Left ventricle myocardium superior (tissue), 1 donor: ENCODE measurements at regions not wholly inside any gene's neighbourhood (a gene's known extent, or its start where the extent isn't known, plus 50 kb on each side); places are given as distances from the start of the nearest gene placed in this dataset.

Source experiments
- ATAC-seq: fragments of 200-7000 bp; cut with Tn5 transposase; one replicate; pipeline ENCODE4 v1.9.1; 2020; ENCODE audit warnings: mild to moderate bottlenecking, moderate library complexity
- DNase-seq: peaks from one replicate; pipeline ENCODE4 v3.0.0-alpha.2; 2020
- intact Hi-C: fragments of 100-400 bp; cut with micrococcal nuclease; formaldehyde crosslinking; loops from one replicate; pipeline ENCODE4 v1.11.0; 2022
- donor health status: DM: no; HTN: yes; CAD: no; lungs with severe emphysema.

- no peak for DNase-seq
- intact Hi-C loops = no loop called here
- no peak for ATAC-seq
Measured at GRCh38 chr3:86624192-86624591, 366.8 kb downstream of the VGLL3 start.

GRCh38 chr3:86618706-86619105 lies 372.2 kb downstream of the VGLL3 start:
- DNase-seq = no peak
- ATAC-seq = no peak

GRCh38 chr3:86605166-86605565 lies 385.8 kb downstream of the VGLL3 start:
- intact Hi-C loops = no loop called here
- ATAC-seq (no peak), DNase-seq (no peak)

More at GRCh38 chr3:86618706-86619105, 372.2 kb downstream of the VGLL3 start:
- intact Hi-C loops = no loop called here

GRCh38 chr3:86595696-86596095 lies 395.3 kb downstream of the VGLL3 start:
- ATAC-seq (no peak), DNase-seq (no peak)
- intact Hi-C loops = no loop called here

- ATAC-seq (no peak), DNase-seq (no peak)
- intact Hi-C loops = no loop called here
Measured at GRCh38 chr3:86594838-86595237, 396.1 kb downstream of the VGLL3 start.

DNA sequence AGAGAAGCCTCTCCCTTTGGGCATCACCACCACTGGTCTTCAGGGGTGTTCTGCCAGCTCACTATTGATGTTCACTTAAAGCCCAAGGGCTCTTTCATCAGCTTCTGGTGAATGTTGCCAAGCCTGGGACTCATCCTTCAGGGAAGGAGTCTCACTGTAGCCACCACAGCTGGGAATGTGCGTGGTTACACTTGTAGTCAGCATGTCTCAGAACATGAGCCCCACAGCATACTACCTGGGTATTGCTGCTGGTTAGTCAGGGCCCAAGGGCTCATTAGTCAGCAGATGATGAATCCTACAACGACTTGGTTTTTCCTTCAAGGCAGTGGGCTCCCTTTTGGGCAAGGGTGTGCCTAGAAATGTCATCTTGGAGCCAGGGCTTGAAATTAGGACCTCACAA lies 412.9 kb downstream of the VGLL3 start:
- ATAC-seq = no peak
- no peak for DNase-seq
- intact Hi-C loops = no loop called here

DNA sequence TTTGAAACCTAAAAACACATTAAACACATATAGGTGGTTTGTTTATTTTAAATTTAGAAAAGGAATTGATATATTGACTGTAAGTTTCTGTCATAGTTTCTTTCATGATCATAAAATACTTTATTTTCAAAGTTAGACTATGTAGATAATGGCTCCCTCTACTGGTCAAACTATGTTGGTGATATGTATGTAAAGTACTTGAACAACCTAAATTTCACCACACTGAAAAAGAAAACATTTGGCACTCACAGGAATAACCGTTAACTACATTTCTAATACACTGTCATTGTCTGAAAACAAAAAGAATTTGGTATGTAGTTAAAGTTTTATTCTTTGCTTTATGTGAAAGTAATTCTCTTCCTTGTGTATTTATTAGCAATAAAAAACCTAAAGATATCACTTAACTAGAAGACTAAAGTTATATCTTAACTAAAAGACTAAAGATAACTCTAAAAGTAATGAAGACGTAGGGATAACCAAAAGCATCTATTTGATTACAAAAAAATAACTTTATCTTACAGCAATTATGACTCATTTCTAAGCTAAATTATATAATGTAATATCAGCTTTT lies 427.5 kb downstream of the VGLL3 start:
- intact Hi-C loops = no loop called here
- no peak for DNase-seq
- no peak for ATAC-seq

DNA sequence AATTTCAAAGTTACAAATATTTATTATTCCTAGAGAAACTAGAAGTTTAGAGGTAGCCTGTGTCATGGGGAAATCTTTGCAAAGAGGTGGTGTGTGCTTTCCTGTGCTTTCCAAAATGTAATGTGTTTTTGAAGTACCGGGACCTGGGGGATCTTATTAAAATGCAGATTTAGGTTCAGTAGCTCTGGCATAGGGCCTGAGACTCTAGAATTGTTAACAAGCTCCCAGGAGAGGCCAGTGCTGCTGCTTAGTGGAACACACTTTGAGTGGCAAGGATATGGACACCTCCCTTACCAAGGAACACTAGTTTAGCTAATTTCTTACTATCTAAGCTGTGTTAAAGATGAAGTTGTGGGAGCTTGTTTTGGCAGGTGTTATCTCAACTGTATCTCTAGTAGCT lies 428.9 kb downstream of the VGLL3 start:
- DNase-seq = no peak
- intact Hi-C loops = no loop called here
- ATAC-seq = no peak

- intact Hi-C loops = no loop called here
- DNase-seq (no peak), ATAC-seq (no peak)
Measured at GRCh38 chr3:86561215-86561614, 429.7 kb downstream of the VGLL3 start.

GRCh38 chr3:86554383-86554782 lies 436.6 kb downstream of the VGLL3 start:
- DNase-seq = no peak
- intact Hi-C loops = loop anchor here (10.0 kb wide), 1 partner anchor 470 kb away; no protein-coding TSS in a partner anchor
- no peak for ATAC-seq

DNA sequence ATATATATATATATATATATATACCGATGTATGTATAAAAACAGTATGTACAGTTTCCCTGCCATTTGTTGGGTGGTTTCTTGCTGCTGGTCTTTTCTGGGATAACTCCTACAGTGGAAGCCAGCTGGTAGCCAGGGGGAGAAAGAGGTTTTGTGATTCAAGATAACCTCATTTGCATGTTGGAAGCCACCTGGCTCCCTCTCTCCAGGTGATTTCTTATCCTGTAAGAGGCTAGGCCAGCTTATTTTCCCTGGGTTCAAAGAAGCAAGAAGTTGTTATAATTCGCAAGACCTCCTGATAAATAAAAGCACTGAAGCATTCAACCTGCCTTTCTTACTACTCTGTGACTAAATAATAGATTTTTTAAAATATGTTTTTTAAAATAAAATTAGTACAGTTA lies 443.3 kb downstream of the VGLL3 start:
- ATAC-seq (no peak), DNase-seq (no peak)
- intact Hi-C loops = no loop called here

DNA sequence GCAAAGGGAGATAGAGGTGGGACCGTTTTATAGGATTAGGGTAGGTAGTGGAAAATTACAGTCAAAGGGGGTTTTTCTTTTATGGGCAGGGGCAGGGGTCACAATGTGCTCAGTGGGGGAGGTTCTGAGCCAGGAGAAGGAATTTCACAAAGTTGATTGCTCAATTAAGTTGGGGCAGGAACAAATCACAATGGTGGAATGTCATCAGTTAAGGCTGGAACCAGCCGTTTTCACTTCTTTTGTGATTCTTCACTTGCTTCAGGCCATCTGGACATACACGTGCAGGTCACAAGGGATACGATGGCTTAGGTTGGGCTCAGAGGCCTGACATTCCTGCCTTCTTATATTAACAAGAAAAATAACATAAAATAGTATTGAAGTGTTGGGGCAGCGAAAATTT lies 453.8 kb downstream of the VGLL3 start:
- no peak for DNase-seq
- no peak for ATAC-seq
- intact Hi-C loops = no loop called here

- DNase-seq (no peak), ATAC-seq (no peak)
- intact Hi-C loops = no loop called here
Measured at GRCh38 chr3:86519819-86520218, 471.1 kb downstream of the VGLL3 start.

DNA sequence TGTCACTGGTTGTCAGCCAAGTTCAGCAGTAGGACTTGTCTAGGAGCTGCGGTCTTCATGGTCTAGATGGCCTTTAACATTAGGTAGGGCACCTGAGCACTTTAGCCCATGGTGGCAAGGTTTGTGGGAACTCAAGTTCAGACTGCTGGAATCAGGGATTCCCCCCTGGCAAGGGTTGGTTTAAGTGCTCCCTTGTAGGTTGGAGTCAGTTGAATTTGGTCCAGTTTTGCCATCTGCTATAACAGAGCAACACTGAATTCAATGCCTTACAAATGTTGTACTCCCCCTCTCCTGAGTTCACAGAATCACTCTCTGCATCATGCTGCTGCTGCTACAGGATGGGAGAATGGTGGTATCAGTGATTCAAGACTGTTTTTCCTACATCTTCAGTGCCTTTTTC lies 509.3 kb downstream of the VGLL3 start:
- no peak for DNase-seq
- intact Hi-C loops = no loop called here
- ATAC-seq = no peak

- ATAC-seq = no peak
- DNase-seq = no peak
- intact Hi-C loops = no loop called here
Measured at GRCh38 chr3:86481031-86481430, 509.9 kb downstream of the VGLL3 start.

DNA sequence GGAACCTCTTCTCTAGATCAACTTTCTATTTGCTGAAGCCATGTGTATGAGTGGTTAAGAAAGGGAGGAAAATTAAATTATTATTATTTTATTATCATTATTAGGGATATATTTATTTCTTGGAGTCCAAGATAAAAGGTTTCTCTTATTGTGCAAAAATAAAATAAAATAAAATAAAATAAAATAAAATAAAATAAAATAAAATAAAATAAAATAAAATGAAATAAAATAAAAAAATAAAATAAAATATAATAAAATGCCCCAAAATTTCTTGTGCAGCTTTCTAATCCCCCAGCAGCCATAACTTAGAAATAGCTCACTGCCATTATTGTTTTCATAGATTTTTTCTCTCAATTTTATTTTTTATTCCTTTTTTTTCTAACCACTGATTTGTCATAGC lies 526.8 kb downstream of the VGLL3 start:
- ATAC-seq (no peak), DNase-seq (no peak)
- intact Hi-C loops = no loop called here

- DNase-seq = no peak
- intact Hi-C loops = no loop called here
- no peak for ATAC-seq
Measured at GRCh38 chr3:86451749-86452148, 539.2 kb downstream of the VGLL3 start.

- no peak for ATAC-seq
- intact Hi-C loops = no loop called here
- DNase-seq = no peak
Measured at GRCh38 chr3:86438544-86438943, 552.4 kb downstream of the VGLL3 start.

DNA sequence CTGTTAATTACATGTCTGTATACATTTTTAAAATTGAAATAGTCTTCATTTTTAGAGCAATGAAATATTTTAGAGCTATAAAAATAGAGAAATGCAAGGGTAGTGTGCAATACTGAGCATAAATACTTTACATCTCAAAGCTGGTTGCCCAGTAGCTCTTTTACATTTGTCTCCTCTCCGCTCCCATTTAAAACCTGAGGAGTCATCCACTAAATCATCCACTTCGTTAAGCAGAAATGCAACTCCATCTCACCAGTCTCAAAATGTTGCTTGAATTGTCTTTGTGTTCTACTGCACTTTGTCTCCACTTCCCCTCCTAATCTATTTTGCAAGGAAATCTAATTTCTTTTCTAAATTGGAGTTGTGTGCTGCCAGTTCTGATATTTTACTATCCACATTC lies 563.6 kb downstream of the VGLL3 start:
- DNase-seq (no peak), ATAC-seq (no peak)
- intact Hi-C loops = no loop called here

GRCh38 chr3:86420990-86421739 lies 569.8 kb downstream of the VGLL3 start:
- no peak for DNase-seq
- intact Hi-C loops = no loop called here
- ATAC-seq = no peak

- intact Hi-C loops = no loop called here
- no peak for DNase-seq
- ATAC-seq = no peak
Measured at GRCh38 chr3:86418861-86419260, 572.1 kb downstream of the VGLL3 start.
